ENCODE measurements at regions not wholly inside any gene's neighbourhood (a gene's known extent, or its start where the extent isn't known, plus 50 kb on each side); places are given as distances from the start of the nearest gene placed in this dataset.

DNA sequence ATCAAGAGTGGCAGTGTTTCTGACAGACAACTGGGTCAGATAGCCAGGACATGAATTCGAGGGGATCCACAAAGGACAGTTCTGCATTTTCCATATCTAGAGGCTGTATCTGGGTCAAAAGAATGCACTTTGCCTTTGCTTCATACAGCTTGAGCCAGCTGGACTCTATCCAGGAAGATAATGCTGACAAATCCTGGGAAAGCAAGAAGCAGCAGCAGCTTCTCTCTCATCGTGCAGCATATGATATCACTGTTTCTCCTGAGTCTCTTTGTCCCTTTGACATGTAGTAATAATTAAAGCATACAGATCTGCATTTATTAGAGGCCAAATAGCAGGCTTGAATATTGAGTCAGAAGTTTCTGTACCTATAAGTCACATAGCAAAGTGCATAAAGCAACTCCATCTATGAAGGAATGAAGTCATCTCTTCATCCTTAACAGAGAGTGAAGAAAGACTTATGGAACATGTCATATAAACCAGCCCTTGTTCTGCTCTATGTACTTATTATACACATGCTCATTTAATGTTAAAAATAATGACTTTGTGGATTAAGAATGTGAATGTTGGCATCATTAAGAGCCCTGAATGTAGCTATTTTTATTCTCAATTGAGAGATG is 236.8 kb upstream of the GBE1 start (continued):
- TF ChIP-seq, protein P1, sequence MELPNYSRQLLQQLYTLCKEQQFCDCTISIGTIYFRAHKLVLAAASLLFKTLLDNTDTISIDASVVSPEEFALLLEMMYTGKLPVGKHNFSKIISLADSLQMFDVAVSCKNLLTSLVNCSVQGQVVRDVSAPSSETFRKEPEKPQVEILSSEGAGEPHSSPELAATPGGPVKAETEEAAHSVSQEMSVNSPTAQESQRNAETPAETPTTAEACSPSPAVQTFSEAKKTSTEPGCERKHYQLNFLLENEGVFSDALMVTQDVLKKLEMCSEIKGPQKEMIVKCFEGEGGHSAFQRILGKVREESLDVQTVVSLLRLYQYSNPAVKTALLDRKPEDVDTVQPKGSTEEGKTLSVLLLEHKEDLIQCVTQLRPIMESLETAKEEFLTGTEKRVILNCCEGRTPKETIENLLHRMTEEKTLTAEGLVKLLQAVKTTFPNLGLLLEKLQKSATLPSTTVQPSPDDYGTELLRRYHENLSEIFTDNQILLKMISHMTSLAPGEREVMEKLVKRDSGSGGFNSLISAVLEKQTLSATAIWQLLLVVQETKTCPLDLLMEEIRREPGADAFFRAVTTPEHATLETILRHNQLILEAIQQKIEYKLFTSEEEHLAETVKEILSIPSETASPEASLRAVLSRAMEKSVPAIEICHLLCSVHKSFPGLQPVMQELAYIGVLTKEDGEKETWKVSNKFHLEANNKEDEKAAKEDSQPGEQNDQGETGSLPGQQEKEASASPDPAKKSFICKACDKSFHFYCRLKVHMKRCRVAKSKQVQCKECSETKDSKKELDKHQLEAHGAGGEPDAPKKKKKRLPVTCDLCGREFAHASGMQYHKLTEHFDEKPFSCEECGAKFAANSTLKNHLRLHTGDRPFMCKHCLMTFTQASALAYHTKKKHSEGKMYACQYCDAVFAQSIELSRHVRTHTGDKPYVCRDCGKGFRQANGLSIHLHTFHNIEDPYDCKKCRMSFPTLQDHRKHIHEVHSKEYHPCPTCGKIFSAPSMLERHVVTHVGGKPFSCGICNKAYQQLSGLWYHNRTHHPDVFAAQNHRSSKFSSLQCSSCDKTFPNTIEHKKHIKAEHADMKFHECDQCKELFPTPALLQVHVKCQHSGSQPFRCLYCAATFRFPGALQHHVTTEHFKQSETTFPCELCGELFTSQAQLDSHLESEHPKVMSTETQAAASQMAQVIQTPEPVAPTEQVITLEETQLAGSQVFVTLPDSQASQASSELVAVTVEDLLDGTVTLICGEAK (IDR thresholded peaks at IDR 0.05), result no peak
- TF ChIP-seq, protein P1 (CRISPR knock-in tag; IDR thresholded peaks at IDR 0.05), result no peak
- no peak for TF ChIP-seq ARID2 (IDR thresholded peaks at IDR 0.05)
- TF ChIP-seq, protein P2, sequence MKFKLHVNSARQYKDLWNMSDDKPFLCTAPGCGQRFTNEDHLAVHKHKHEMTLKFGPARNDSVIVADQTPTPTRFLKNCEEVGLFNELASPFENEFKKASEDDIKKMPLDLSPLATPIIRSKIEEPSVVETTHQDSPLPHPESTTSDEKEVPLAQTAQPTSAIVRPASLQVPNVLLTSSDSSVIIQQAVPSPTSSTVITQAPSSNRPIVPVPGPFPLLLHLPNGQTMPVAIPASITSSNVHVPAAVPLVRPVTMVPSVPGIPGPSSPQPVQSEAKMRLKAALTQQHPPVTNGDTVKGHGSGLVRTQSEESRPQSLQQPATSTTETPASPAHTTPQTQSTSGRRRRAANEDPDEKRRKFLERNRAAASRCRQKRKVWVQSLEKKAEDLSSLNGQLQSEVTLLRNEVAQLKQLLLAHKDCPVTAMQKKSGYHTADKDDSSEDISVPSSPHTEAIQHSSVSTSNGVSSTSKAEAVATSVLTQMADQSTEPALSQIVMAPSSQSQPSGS (CRISPR knock-in tag; IDR thresholded peaks at IDR 0.05), result no peak
- no peak for TF ChIP-seq CREBBP (IDR thresholded peaks at IDR 0.05; ENCODE audit: low read depth, low read length)
- no peak for TF ChIP-seq TCF3 (CRISPR knock-in tag; IDR thresholded peaks at IDR 0.05)
- TF ChIP-seq STAT5B (CRISPR knock-in tag; IDR thresholded peaks at IDR 0.05), result no peak
- TF ChIP-seq ZNF764 (CRISPR knock-in tag; IDR thresholded peaks at IDR 0.05; ENCODE audit: low read depth), result no peak
- TF ChIP-seq ZBTB7A (IDR thresholded peaks at IDR 0.05; ENCODE audit: borderline replicate concordance, control insufficient read depth, low read depth, low read length), result no peak
- no peak for TF ChIP-seq RFX5 (IDR thresholded peaks at IDR 0.05; ENCODE audit: low read depth, low read length)
- no peak for TF ChIP-seq PML (IDR thresholded peaks at IDR 0.05; ENCODE audit: low read length)
- TF ChIP-seq, protein P3, sequence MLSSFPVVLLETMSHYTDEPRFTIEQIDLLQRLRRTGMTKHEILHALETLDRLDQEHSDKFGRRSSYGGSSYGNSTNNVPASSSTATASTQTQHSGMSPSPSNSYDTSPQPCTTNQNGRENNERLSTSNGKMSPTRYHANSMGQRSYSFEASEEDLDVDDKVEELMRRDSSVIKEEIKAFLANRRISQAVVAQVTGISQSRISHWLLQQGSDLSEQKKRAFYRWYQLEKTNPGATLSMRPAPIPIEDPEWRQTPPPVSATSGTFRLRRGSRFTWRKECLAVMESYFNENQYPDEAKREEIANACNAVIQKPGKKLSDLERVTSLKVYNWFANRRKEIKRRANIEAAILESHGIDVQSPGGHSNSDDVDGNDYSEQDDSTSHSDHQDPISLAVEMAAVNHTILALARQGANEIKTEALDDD (IDR thresholded peaks at IDR 0.05), result no peak
